C4-2B (cell line): ENCODE measurements at regions not wholly inside any gene's neighbourhood (a gene's known extent, or its start where the extent isn't known, plus 50 kb on each side); places are given as distances from the start of the nearest gene placed in this dataset.

Experiments used
- CTCF ChIP-seq: fragments of 450-650 bp; conservative IDR thresholded peaks from 2 replicates; pipeline ENCODE4 v1.5.1; 2017; ENCODE audit warnings: mild to moderate bottlenecking
- ZFX ChIP-seq: fragments of 450-650 bp; IDR thresholded peaks from 2 replicates; pipeline ENCODE4 v1.6.1; 2017

- TF ChIP-seq CTCF, result no peak
- no peak for TF ChIP-seq ZFX
Measured at GRCh38 chr5:89695371-89695770, 714.2 kb downstream of the CETN3 start.
